Fibroblast of peridontal ligament (primary cell): ENCODE measurements at regions not wholly inside any gene's neighbourhood (a gene's known extent, or its start where the extent isn't known, plus 50 kb on each side); places are given as distances from the start of the nearest gene placed in this dataset.
A peak's percentile ranks its signal among the peaks of the same experiment; 100 is the strongest.
"Not testable (repeated sequence)": the region's sequence is repeated elsewhere in the genome, so short reads cannot be mapped to it uniquely, and the experiment has no call there.

Source experiments
- DNase-seq: peaks from one replicate; pipeline ENCODE4 v3.0.0-alpha.2; 2010; ENCODE audit errors: extremely low read depth

GRCh38 chr2:89294335-89294734 is 602.9 kb downstream of the RPIA start:
- not testable (repeated sequence) for DNase-seq

GRCh38 chr2:89296820-89297398 is 605.4 kb downstream of the RPIA start:
- DNase-seq: not testable (repeated sequence)

GRCh38 chr2:89299196-89299595 is 607.7 kb downstream of the RPIA start:
- not testable (repeated sequence) for DNase-seq

- not testable (repeated sequence) for DNase-seq
These were observed 614.1 kb downstream of the RPIA start for GRCh38 chr2:89305623-89306022.

GRCh38 chr2:89306869-89307637 is 615.6 kb downstream of the RPIA start:
- DNase-seq: peak; percentile 8

GRCh38 chr2:89318990-89319389 is 627.5 kb downstream of the RPIA start:
- DNase-seq: not testable (repeated sequence)

- not testable (repeated sequence) for DNase-seq
These were observed 634.4 kb downstream of the RPIA start for GRCh38 chr2:89325894-89326293.

- DNase-seq: peak; percentile 2
These were observed 635.0 kb downstream of the RPIA start for GRCh38 chr2:89326455-89326854.

- DNase-seq: not testable (repeated sequence)
These were observed 637.3 kb downstream of the RPIA start for GRCh38 chr2:89328790-89329189.
